AG08395 (cell line): ENCODE measurements at regions not wholly inside any gene's neighbourhood (a gene's known extent, or its start where the extent isn't known, plus 50 kb on each side); places are given as distances from the start of the nearest gene placed in this dataset.
A peak's percentile ranks its signal among the peaks of the same experiment; 100 is the strongest.
"Not testable (repeated sequence)": the region's sequence is repeated elsewhere in the genome, so short reads cannot be mapped to it uniquely, and the experiment has no call there.

Source experiments
- DNase-seq: peaks from one replicate; pipeline ENCODE4 v3.0.0; 2012; ENCODE audit warnings: mixed read lengths, low spot score

GRCh38 chr2:17460371-17461086, 57.7 kb downstream of the RAD51AP2 start:
- no peak for DNase-seq

- DNase-seq, result no peak
These were observed 62.9 kb downstream of the RAD51AP2 start for GRCh38 chr2:17455343-17455742.

- not testable (repeated sequence) for DNase-seq
These were observed 72.0 kb downstream of the RAD51AP2 start for GRCh38 chr2:17446191-17446590.

- no peak for DNase-seq
These were observed 72.5 kb downstream of the RAD51AP2 start for GRCh38 chr2:17445744-17446143.

- no peak for DNase-seq
These were observed 75.9 kb downstream of the RAD51AP2 start for GRCh38 chr2:17442334-17442733.

- DNase-seq, result no peak
These were observed 76.5 kb downstream of the RAD51AP2 start for GRCh38 chr2:17441790-17442189.

- no peak for DNase-seq
These were observed 77.0 kb downstream of the RAD51AP2 start for GRCh38 chr2:17441055-17441771.

GRCh38 chr2:17430326-17430725, 87.9 kb downstream of the RAD51AP2 start:
- DNase-seq, result no peak

GRCh38 chr2:17429130-17429529, 89.1 kb downstream of the RAD51AP2 start:
- no peak for DNase-seq

- DNase-seq, result no peak
These were observed 90.8 kb downstream of the RAD51AP2 start for GRCh38 chr2:17427401-17427800.

- DNase-seq, result no peak
These were observed 91.5 kb downstream of the RAD51AP2 start for GRCh38 chr2:17426743-17427142.

GRCh38 chr2:17422061-17422460, 96.2 kb downstream of the RAD51AP2 start:
- DNase-seq, result no peak

- peak; percentile 2 for DNase-seq
These were observed 101.3 kb downstream of the RAD51AP2 start for GRCh38 chr2:17416884-17417391.

- DNase-seq, result no peak
These were observed 105.2 kb downstream of the RAD51AP2 start for GRCh38 chr2:17413036-17413435.

- DNase-seq, result no peak
These were observed 117.1 kb downstream of the RAD51AP2 start for GRCh38 chr2:17401096-17401495.

GRCh38 chr2:17398770-17399169, 119.5 kb downstream of the RAD51AP2 start:
- DNase-seq, result no peak

- DNase-seq, result no peak
These were observed 129.4 kb downstream of the RAD51AP2 start for GRCh38 chr2:17388798-17389197.

- no peak for DNase-seq
These were observed 130.6 kb downstream of the RAD51AP2 start for GRCh38 chr2:17387591-17387990.

- DNase-seq, result no peak
These were observed 131.5 kb downstream of the RAD51AP2 start for GRCh38 chr2:17386771-17387170.

- no peak for DNase-seq
These were observed 138.2 kb downstream of the RAD51AP2 start for GRCh38 chr2:17380003-17380402.

GRCh38 chr2:17375262-17375661, 143.0 kb downstream of the RAD51AP2 start:
- no peak for DNase-seq

- DNase-seq, result no peak
These were observed 144.5 kb downstream of the RAD51AP2 start for GRCh38 chr2:17373741-17374140.

- DNase-seq, result no peak
These were observed 145.2 kb downstream of the RAD51AP2 start for GRCh38 chr2:17373041-17373440.
